GM10266 (cell line): ENCODE measurements at regions not wholly inside any gene's neighbourhood (a gene's known extent, or its start where the extent isn't known, plus 50 kb on each side); places are given as distances from the start of the nearest gene placed in this dataset.
"Not testable (repeated sequence)": the region's sequence is repeated elsewhere in the genome, so short reads cannot be mapped to it uniquely, and the experiment has no call there.

Source experiments
- DNase-seq: peaks from one replicate; pipeline ENCODE4 v3.0.0; 2012; ENCODE audit errors: extremely low spot score
- CTCF ChIP-seq: IDR thresholded peaks from 2 replicates; pipeline ENCODE4 v1.5.1; 2012; ENCODE audit warnings: mild to moderate bottlenecking, low read depth; ENCODE audit not compliant: control insufficient read depth, insufficient read depth; ENCODE audit errors: missing control alignments

- TF ChIP-seq CTCF = no peak
- no peak for DNase-seq
Observed at GRCh38 chr2:105514576-105514975, 115.7 kb upstream of the FHL2 start.

GRCh38 chr2:105510761-105511528, 112.1 kb upstream of the FHL2 start:
- no peak for DNase-seq
- no peak for TF ChIP-seq CTCF

GRCh38 chr2:105509269-105510086, 110.6 kb upstream of the FHL2 start:
- no peak for TF ChIP-seq CTCF
- DNase-seq = no peak

GRCh38 chr2:105506860-105507259, 108.0 kb upstream of the FHL2 start:
- not testable (repeated sequence) for DNase-seq

- no peak for DNase-seq
- no peak for TF ChIP-seq CTCF
Observed at GRCh38 chr2:105504459-105504858, 105.6 kb upstream of the FHL2 start.

GRCh38 chr2:105502625-105503334, 103.9 kb upstream of the FHL2 start:
- no peak for DNase-seq
- TF ChIP-seq CTCF = no peak

GRCh38 chr2:105498281-105498846, 99.5 kb upstream of the FHL2 start:
- no peak for TF ChIP-seq CTCF
- DNase-seq = no peak
